NCI-H82 (cell line): ENCODE measurements at regions not wholly inside any gene's neighbourhood (a gene's known extent, or its start where the extent isn't known, plus 50 kb on each side); places are given as distances from the start of the nearest gene placed in this dataset.
A peak's percentile ranks its signal among the peaks of the same experiment; 100 is the strongest.

Source experiments
- DNase-seq: peaks from one replicate; lab custom pipeline; 2025; lab: John Stamatoyannopoulos, UW

DNA sequence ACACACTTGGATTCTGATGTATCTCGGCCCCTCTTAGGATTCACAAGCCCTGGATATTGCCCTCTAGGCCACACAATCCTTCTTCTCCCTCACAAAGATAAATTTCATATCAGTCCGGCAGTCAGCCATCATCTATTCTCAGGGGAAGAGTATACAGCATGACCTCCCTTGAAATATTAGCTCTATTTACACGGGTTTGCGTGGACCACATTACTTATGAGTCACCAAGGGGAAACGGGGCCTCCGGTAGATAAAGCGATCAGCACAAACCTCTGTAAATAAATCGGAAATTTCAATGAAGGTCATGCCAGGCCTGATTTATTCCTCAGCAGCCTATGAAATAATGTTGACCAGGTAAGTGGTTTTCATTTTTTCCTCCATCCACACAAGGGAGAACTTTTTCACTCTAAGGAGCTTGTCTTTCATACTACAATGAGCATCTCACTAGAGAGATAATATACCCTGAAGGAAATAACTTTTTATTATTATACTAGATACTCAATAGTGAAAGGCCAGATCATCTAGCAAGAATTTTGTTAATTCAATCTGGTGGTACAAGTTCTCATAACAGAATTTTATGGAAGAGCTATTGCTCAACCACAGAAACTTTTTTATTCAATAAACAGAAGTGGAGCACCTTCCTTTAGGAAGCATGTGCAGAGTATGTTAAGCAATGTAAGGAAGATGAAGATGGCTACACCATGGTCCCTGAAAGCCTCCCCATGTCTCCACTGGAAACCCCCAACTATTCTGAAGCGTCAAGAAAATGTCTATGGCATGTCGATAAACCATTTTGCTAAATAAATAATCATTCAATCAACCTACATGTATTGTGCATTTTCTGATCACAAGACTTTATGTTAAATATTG is 125.2 kb upstream of the PIK3C3 start:
- no peak for DNase-seq

DNA sequence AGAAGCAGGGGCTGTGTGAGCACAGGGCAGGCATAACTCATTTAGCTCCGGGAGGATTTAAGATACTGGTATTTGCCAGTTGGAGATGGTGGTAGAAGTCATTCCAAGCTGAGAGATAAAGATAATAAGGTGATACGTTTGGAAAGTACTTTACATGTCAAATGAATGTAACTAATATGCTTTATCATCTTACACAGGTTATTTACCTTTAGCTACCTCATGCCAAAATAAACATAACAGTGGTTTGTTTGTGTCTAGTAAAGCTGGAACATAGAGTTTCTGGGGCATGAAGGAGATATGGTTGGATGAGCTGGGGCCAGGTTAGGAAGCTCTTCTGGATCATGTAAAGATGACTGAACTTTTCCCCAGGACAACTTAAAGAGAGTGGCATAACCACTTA is 126.9 kb upstream of the PIK3C3 start:
- DNase-seq, result no peak

DNA sequence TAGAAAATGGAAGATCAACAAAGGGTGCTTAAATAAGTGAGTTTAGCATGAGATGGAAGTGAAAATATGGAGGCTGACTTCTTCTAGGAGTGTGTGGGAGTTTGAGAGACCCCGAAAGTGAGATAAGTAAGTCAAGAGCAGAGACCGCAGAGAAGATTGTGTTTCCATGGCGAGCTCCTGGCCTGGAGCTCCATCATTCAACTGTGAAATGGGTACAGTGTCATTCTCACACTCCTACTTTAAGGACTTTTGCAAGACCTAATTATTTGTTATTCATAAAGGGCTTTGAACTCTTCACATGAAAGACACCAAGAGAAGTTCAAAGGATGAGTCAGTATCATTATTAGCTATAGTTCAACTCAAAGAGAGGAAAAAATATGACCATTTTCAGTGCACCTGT is 134.2 kb upstream of the PIK3C3 start:
- no peak for DNase-seq

DNA sequence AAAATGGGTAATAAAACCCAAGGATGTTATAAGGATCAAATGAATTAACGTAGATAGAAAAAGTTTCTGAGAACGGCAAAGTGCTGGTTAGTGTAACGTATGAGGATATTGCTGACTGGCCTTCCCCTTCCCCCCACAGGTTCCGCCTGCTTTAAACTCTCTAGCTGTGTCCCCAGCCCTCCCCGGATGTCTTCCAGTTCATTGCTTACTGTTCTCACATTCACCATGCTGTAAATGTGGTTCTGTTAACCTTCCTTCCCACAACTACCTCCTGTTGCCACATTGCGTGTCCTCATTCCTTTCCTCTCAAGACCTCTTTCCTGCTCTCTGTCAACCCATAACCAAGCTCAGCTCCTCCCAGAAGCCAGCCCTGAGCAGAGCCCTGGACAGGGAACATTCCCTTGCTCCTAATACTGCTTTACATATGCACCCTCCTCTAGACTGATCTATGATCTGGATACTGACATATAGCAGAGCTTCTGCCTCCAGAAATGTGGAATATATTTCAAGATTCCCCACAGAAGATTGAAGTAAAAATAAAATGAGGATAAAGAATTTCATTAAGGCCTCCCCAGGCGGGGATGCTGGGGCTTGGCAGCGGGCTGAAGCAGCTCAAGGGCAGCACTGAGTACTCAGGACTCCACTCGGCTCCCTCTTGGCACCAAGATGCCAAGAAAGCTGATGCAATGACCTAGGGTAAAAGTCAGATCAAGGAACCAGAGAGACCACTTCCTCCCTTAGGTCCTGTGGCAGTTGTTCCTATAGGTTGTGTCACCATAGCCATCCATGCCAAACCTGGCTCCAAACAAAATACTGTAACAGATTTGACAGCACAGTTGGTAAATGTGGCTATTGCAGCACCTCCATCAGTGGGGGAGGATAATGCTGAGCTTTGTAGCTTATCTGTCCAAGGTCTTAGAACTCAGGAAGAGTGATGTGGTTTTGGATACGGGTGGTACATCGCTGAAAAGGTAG is 136.4 kb upstream of the PIK3C3 start:
- DNase-seq, result no peak

DNA sequence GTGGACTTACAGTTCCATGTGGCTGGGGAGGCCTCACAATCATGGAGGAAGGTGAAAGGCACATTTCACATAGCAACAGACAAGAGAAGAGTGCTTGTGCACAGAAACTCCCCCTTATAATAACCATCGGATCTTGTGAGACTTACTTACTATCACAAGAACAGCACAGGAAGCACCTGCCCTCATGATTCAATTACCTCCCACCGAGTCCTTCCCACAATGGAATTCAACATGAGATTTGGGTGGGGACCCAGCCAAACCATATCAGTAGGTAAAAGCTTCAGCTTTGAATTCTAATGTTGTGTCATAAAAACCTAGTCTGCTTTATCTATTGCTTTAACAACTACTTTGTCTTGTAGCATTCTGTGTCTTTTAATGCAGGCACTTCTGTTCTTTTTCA is 140.4 kb upstream of the PIK3C3 start:
- no peak for DNase-seq

DNA sequence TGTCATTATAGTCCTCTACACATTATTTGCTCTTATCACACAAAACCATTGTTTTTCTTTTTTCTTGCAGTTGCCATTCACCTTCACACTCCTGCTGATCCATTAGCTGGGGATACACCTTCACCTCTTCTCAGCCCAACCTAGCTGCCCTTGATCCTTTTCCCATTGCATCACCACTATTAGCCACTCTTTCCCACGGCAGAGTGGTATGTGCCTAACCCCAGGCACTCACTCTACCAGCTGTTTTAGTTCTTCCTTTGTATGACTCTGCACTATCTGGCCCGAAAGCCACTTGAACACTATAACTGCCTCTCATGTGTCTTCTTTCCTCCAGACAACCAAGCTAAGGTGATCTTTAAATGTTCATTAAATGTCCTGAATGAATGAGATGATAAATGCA is 145.4 kb upstream of the PIK3C3 start:
- no peak for DNase-seq

DNA sequence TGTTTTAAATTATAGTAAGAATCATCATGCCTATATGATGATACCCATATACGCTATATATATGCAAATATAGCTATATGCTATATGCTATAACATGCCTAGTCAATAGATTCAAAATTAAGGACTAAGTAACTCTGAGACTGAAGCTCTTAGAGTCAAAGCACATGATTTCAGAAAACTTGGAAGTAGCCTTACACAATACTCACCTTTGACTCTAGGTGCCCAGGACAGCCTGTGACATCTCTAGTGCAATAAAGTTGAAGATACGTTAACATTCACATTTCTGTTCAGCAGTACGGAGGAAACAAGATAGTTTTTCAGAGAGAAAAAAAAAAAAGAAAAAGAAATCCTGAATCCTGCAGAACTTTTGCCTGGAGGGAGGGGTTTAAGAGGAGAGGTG is 149.7 kb upstream of the PIK3C3 start:
- no peak for DNase-seq

DNA sequence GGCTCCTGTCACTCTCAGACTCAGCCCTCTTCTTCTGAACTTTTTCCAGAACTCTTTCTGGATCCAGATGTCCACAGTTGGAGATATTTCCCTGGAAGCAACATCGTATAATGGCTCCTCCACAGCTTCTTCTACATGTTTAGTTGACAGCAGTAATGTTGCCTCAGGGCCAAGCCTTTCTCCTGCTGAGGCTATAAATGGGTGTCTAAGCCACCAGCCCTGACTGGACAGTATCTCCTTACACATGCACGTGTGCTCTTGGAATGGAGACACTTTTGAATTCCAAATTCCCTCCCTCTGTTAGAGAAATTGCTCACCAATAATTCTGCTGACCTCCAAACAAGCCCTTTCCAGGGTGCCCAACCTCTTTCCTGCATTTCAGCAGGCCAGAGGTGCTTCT is 156.2 kb upstream of the PIK3C3 start:
- DNase-seq, result no peak

DNA sequence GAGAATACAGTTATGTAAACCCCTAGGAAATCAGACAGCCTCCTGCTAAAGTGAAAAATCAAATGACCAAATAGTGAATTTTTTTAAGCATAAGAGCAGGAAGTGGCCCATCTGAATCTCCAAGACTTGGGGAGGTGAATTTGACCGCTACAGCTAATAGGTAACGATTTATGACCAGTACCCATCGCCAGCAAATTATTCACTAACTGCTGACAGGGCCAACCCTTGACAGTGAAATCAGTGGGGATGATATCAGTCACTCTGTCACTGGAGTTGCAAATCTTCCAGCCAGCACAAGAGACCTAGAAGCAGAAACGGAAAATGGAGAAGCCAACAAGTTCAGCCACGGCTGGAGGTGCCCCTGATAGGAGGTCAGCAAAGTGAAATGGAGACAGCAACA is 164.3 kb upstream of the PIK3C3 start:
- DNase-seq, result no peak

DNA sequence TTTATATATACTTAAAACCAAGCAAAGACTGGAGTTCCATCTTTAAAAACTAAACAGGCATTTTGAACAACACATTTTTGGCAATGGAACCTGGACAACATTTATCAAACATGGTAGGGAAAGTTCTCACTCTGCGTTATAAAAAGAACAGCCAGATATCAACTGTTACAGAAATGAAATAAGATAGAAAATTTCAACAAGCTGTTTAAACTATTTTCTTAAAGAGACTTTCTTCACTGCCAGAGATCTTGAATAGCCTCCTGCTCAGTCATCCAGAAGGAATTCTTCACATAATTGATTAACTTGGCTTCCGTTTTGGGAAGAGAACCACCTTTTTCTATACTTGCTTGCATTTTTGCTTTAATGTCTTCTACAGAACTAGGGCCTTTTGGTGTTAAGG is 166.0 kb upstream of the PIK3C3 start:
- DNase-seq, result no peak

DNA sequence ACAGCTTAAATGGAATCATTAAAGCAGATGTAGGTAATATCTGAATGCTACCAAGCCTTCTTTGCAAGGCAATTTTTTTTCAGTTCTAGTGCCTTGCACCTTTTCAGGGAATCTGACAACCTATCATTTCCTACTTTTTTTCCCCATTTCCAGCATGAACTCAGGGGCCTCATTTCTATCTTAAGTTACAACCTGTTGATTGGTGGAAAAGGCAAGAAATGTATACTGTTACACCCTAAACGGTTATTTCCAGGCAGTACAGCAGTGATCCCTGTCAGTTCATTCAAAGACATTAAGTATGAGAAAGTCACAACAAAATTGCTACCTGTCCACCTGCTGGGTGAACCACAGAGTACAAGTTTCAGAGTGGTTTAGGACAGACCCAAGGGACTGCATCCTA is 171.2 kb upstream of the PIK3C3 start:
- no peak for DNase-seq

DNA sequence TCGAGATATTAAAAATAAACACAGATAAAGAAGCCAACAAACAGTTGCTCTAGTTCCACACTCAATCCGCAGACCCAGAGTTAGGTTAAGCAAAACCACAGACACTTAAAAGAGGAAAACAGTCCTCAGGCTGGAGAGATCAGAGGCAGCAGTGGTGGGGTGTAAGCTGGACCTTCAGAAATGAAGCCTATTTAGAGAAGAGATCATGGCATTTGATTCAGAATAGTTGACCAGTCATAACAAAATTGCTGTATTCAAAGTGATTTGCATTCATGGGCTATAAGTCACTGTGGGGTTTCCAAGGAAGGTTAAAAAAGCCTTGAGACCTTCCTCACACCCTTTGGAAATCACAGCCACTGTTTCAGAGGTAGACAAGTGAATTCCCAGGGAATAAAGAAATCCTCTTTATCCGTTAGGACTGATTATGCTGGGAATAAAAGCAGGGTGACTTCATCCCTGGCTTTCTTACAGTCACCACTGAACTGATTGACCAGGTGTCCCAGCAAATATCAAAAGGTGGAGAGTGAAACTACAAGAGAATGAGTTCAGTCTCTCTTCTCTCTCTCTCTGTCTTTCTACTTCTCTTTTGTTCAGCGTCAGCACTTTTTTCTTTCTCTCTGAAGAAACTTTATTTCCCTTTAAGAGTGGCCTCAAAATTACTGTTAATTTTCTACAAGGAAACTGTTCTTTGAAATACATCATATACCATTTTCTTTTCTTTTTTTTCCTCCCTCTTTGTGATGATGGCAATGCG is 171.8 kb upstream of the PIK3C3 start:
- DNase-seq, result no peak

DNA sequence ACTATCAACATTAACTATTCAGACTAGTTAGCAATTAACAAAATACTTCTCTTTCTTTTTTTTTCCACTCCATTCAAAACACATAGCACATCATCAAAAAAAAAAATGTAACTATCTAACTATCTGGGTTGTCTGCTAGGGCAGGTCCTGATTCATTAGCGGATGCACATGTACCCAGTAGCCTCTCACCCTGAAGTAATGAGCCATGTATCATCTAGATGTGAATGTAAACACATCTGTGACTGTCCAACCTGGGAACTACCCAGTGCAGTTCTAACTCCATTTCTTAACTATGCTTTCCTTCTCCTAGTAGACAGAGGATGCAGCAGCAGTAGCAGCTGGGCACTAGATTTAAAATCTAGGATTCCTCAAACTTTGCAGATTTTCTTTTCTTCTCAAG is 183.1 kb upstream of the PIK3C3 start:
- DNase-seq, result no peak

DNA sequence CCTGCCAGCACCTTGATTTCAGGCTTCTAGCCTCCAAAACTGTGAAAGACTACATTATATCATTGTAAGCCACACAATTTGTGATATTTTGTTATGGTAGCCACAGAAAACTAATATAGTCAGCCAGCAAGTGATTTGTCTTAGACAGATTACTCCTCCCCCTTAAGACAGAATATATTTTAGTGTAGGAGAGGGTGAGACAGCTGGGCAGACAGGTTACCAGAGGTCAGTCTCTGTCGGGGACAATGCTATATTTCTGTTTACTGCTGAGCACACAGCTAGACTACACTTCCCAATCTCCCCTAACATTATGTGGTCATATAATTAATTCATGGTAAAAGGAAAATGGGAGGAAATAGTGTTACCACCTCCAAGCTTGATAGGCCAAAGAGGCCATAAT is 185.8 kb upstream of the PIK3C3 start:
- no peak for DNase-seq

DNA sequence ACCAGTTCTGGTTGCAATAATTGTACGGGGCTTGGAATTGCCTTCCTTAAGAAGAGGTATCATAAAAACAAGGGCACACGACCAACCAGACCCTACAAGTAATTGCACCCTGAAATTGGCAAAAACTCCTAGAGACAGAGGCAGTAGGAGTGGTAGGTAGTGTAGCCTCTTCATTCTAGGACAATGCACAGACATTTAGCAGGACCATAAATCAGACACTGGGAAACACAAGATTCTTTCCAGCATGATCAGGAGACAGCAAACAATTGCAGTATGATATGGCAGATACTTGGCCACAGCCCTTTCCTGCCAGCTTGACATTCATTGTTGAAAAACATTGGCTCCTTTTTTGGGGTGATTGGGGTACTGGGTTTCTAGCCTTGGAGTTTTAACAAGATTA is 186.6 kb upstream of the PIK3C3 start:
- DNase-seq, result no peak

DNA sequence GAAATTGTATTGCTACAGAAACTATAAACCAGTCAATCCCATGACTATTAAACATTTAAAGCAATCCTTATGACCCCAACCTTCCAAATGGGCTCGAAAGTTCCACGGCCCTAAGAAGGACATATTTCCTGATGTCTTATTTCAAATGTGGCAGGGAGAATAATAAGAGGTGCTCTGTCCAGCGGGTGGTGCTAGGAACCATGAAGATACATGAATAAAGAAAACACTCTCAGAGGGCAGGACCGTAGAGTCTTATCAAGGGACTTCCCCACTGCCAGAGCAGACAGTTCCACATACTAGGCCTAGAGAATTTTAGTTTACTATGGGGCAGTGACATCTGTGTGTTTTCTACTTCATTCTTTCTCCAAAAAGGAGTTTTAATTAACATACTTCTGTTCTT is 187.1 kb upstream of the PIK3C3 start:
- DNase-seq, result peak; percentile 62

DNA sequence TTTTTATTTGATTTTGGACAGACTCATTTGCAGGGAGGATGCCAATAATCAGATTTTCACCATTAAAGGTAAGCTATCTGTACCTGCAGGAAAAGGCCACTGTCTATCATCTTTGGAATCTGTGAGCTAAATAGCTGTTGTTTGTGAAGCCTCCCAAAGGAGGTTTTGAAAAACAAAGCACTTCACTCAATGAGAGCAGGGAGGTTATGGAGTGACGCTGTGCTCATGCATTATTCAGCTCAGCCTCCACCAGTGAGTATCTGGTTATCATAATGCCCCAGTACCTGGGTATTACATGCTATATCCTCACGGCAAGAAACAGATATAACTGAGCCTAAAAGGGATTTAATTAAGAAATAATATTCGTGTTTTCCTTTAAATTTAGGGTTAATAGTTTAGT is 189.6 kb upstream of the PIK3C3 start:
- DNase-seq, result no peak

DNA sequence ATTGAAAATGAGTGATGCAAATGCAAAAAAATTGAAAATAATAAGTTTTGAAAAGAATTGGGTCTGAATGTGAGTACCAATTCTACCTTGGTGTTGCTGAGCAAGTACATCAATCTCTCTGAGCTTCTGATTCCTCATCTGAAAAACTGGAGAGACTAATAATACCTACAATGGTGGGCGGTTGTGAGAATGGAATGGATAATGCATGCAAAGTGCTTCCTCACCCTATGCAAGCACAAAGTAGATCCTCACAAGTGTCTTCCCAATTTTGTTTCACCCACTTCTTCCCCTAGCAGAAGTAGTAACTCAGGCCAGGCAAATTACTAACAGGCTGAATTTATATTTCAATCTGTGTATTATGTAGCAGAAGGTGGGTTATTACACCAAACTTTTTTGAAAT is 191.7 kb upstream of the PIK3C3 start:
- DNase-seq, result no peak

DNA sequence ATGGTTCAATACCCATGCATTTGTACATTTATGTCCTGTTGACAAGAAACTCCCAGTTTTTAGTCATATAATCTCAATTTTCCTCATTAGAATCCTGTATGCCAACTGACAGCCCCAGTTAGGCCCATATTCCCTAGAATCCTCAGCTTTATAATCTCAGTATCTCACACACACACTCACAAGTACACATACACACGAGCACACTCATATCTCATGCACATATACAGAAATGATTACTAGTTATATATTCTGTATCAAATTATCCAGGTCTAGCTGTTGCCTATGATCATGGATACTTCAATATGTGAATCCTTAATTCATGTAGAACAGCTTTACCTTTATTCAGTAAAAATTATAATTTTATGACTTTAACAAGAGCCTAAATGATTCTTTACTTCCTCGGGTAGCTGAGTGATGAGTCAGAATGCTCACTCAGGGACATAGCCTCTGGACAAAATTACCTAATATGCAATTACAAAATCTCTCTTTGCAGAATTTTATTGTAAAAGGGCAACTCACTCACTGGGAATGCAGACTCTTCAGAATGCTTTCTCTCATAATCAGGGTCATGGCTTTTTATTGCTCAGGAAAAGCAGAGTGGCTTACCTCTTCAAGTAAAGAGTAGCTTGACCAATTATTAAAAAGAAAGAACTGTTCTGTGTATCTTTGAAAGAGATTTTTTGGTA is 193.6 kb upstream of the PIK3C3 start:
- DNase-seq, result no peak

DNA sequence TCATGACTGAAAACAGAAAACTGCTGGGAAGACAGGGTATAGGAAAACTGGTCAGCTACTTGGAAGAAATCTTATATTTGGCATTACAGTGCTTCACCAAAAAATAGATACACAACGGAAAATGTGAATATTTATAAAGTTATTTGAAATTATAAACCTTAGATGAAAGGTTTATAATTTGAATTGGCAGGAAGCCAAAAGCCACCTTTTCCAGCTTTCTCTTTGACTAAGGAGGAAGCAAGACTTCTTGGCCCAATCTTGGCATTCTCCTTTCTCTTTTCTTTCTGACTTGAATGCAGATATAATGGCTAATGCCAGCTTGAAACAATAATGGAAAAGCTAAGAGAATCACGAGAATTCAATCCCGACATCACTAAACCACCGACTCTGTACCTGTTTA is 196.5 kb upstream of the PIK3C3 start:
- no peak for DNase-seq

DNA sequence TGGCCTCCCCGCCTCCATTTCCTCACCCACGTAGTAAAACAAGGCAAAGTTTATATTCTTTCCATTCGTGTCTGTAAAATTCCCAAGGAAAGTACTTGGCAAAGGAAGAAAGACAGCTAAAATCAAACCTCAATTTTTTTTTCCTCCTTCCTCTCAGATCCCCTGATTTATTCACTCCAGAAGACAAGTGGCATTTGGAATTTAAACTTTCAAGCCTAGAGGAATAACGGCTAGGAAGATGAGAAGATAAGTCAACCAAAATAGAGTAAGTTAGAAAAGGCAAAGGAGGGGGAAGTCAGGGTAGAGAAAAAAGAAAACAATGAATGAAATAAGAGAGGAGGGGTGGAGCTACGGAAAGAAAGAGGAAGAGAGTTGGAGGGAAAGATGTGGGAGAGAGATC is 198.9 kb upstream of the PIK3C3 start:
- no peak for DNase-seq

DNA sequence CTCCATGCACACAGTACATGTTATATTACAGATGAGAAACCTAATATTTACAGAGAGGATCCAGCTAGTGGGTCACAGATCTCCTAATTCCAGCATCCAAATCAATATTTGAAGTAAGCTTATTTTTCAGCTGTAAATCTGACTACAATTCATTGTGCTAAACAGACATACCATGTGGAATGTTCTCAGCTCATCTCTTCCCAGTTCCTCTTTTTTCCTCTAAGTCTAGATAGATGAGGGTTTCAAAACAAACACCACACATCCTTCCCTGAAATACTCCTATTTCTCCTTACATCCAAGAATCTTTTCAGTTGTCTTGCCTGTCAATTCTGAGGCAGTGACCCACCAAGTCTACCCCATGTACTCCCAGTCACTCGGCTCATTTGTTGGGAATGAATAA is 200.7 kb upstream of the PIK3C3 start:
- DNase-seq, result no peak
